Liver (tissue), 8 donors: ENCODE measurements at regions not wholly inside any gene's neighbourhood (a gene's known extent, or its start where the extent isn't known, plus 50 kb on each side); places are given as distances from the start of the nearest gene placed in this dataset.
A peak's percentile ranks its signal among the peaks of the same experiment; 100 is the strongest.

Experiments used
- DNase-seq: peaks from one replicate; pipeline ENCODE4 v3.0.0-alpha.2; 2017; ENCODE audit warnings: low spot score
- H3K27ac ChIP-seq, 2 donors: one replicate each; pipeline ENCODE4 v1.7.0; 2013; ENCODE audit warnings: inconsistent platforms in 2 of 2, low read length in 2 of 2, control low read depth in 1 of 2, low read depth in 1 of 2, mild to moderate bottlenecking in 1 of 2
- H3K27me3 ChIP-seq, 4 donors: one replicate each; pipeline versions ENCODE4 v1.6.1 to v1.7.0; 2013; ENCODE audit warnings: low read length in 3 of 4, inconsistent platforms in 1 of 4, mild to moderate bottlenecking in 1 of 4, moderate library complexity in 1 of 4; ENCODE audit not compliant: control insufficient read depth in 4 of 4, insufficient read depth in 4 of 4
- H3K36me3 ChIP-seq, 4 donors: one replicate each; pipeline versions ENCODE4 v1.6.1 to v1.7.0; 2013; ENCODE audit warnings: low read length in 3 of 4, mild to moderate bottlenecking in 3 of 4, low read depth in 1 of 4, moderate library complexity in 1 of 4; ENCODE audit not compliant: control insufficient read depth in 4 of 4, insufficient read depth in 3 of 4
- H3K4me1 ChIP-seq, 4 donors: one replicate each; pipeline versions ENCODE4 v1.6.1 to v1.7.0; 2013; ENCODE audit warnings: low read length in 3 of 4, mild to moderate bottlenecking in 3 of 4, moderate library complexity in 1 of 4; ENCODE audit not compliant: control insufficient read depth in 4 of 4, insufficient read depth in 4 of 4
- H3K4me3 ChIP-seq, 3 donors: one replicate each; pipeline versions ENCODE4 v1.6.1 to v1.7.0; 2013; ENCODE audit warnings: low read length in 3 of 3, control low read depth in 1 of 3, low read depth in 1 of 3, mild to moderate bottlenecking in 1 of 3
- H3K9ac ChIP-seq, 2 donors: one replicate each; pipeline ENCODE4 v1.7.0; 2013; ENCODE audit warnings: low read length in 2 of 2, mild to moderate bottlenecking in 2 of 2, moderate library complexity in 2 of 2, control low read depth in 1 of 2, low read depth in 1 of 2
- H3K9me3 ChIP-seq, 4 donors: one replicate each; pipeline versions ENCODE4 v1.6.1 to v1.7.0; 2013; ENCODE audit warnings: low read length in 3 of 4; ENCODE audit not compliant: control insufficient read depth in 4 of 4
- ATF3 ChIP-seq: IDR thresholded peaks from 2 replicates; pipeline ENCODE4 v1.6.1; 2016; ENCODE audit warnings: antibody characterized with exemption
- CTCF ChIP-seq: fragments of 150-350 bp; IDR thresholded peaks from 2 replicates; pipeline ENCODE4 v1.5.1; 2017; ENCODE audit warnings: improper control_type of control experiment, low read depth, low read length; ENCODE audit not compliant: missing input control
- EGR1 ChIP-seq, 2 donors: IDR thresholded peaks; 2 replicates each; pipeline ENCODE4 v1.6.1; 2016 to 2018; ENCODE audit warnings: antibody characterized with exemption in 2 of 2, low read depth in 2 of 2
- FOXA1 ChIP-seq: IDR thresholded peaks from 2 replicates; pipeline ENCODE4 v1.6.1; 2016; ENCODE audit warnings: antibody characterized with exemption
- FOXA2 ChIP-seq: IDR thresholded peaks from 2 replicates; pipeline ENCODE4 v1.6.1; 2016; ENCODE audit warnings: antibody characterized with exemption
- GABPA ChIP-seq, 2 donors: IDR thresholded peaks in 1 of 2; conservative IDR thresholded peaks in 1 of 2; 2 replicates each; pipeline ENCODE4 v1.6.1; 2016; ENCODE audit warnings: antibody characterized with exemption in 2 of 2, mild to moderate bottlenecking in 1 of 2, moderate library complexity in 1 of 2
- HNF4A ChIP-seq, 2 donors: conservative IDR thresholded peaks; 2 replicates each; pipeline ENCODE4 v1.6.1; 2016; ENCODE audit warnings: antibody characterized with exemption in 2 of 2, mild to moderate bottlenecking in 2 of 2
- HNF4G ChIP-seq: IDR thresholded peaks from 2 replicates; pipeline ENCODE4 v1.6.1; 2016; ENCODE audit warnings: antibody characterized with exemption
- JUND ChIP-seq, 2 donors: IDR thresholded peaks; 2 replicates each; pipeline ENCODE4 v1.6.1; 2016; ENCODE audit warnings: antibody characterized with exemption in 2 of 2
- MAX ChIP-seq: IDR thresholded peaks from 2 replicates; pipeline ENCODE4 v1.6.1; 2016; ENCODE audit warnings: antibody characterized with exemption
- NR2F2 ChIP-seq: IDR thresholded peaks from 2 replicates; pipeline ENCODE4 v1.6.1; 2016; ENCODE audit warnings: antibody characterized with exemption
- RAD21 ChIP-seq, 2 donors: IDR thresholded peaks; 2 replicates each; pipeline ENCODE4 v1.6.1; 2016; ENCODE audit warnings: antibody characterized with exemption in 2 of 2, mild to moderate bottlenecking in 2 of 2
- RXRA ChIP-seq, 2 donors: IDR thresholded peaks; 2 replicates each; pipeline ENCODE4 v1.6.1; 2017 to 2018; ENCODE audit warnings: antibody characterized with exemption in 2 of 2, mild to moderate bottlenecking in 1 of 2
- SP1 ChIP-seq: IDR thresholded peaks from 2 replicates; pipeline ENCODE4 v1.6.1; 2018; ENCODE audit warnings: antibody characterized with exemption, mild to moderate bottlenecking
- TAF1 ChIP-seq: conservative IDR thresholded peaks from 2 replicates; pipeline ENCODE4 v1.6.1; 2016; ENCODE audit warnings: antibody characterized with exemption, mild to moderate bottlenecking
- YY1 ChIP-seq: IDR thresholded peaks from 2 replicates; pipeline ENCODE4 v1.6.1; 2016; ENCODE audit warnings: antibody characterized with exemption, mild to moderate bottlenecking
- WGBS: extraction: QIAGEN DNeasy Blood & Tissue Kit; methylation state at CpG from one replicate; pipeline ENCODE4 v1.1.7; 2013; 5-methylcytosine and 5-hydroxymethylcytosine counted together
- TF ChIP-seq, protein P1 (sequence below): IDR thresholded peaks from 2 replicates; pipeline ENCODE4 v1.6.1; 2016; ENCODE audit warnings: antibody characterized with exemption
- TF ChIP-seq, protein P2 (sequence below): IDR thresholded peaks from 2 replicates; pipeline ENCODE4 v1.6.1; 2016; ENCODE audit warnings: antibody characterized with exemption, mild to moderate bottlenecking
- donor health status: healthy.
- donor health status: healthy.
- donor health status: healthy.
- donor health status: healthy.
- donor health status: healthy.

GRCh38 chr5:12876541-12877298 is 972.5 kb upstream of the CTNND2 start:
- H3K9me3 ChIP-seq, result peaks cover 0 to 2% (median 0%) of the 10 kb centered on the region in 4 donors
- H3K4me1 ChIP-seq, result no peaks in the 10 kb centered on the region
- no peaks in the 10 kb centered on the region for H3K27me3 ChIP-seq
- peak in 1 of 2 donors; percentile 58 for TF ChIP-seq HNF4A (conservative IDR thresholded peaks at IDR 0.05)
- TF ChIP-seq, protein P1, sequence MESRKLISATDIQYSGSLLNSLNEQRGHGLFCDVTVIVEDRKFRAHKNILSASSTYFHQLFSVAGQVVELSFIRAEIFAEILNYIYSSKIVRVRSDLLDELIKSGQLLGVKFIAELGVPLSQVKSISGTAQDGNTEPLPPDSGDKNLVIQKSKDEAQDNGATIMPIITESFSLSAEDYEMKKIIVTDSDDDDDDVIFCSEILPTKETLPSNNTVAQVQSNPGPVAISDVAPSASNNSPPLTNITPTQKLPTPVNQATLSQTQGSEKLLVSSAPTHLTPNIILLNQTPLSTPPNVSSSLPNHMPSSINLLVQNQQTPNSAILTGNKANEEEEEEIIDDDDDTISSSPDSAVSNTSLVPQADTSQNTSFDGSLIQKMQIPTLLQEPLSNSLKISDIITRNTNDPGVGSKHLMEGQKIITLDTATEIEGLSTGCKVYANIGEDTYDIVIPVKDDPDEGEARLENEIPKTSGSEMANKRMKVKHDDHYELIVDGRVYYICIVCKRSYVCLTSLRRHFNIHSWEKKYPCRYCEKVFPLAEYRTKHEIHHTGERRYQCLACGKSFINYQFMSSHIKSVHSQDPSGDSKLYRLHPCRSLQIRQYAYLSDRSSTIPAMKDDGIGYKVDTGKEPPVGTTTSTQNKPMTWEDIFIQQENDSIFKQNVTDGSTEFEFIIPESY, result no peak
- no peak overlapping the region for H3K4me3 ChIP-seq
- 54% methylated on average over 1 of the region's 1 CpG for WGBS
- no peak overlapping the region for H3K9ac ChIP-seq
- no peak for DNase-seq
- H3K27ac ChIP-seq, result no peak overlapping the region
- H3K36me3 ChIP-seq, result no peaks in the 10 kb centered on the region

DNA sequence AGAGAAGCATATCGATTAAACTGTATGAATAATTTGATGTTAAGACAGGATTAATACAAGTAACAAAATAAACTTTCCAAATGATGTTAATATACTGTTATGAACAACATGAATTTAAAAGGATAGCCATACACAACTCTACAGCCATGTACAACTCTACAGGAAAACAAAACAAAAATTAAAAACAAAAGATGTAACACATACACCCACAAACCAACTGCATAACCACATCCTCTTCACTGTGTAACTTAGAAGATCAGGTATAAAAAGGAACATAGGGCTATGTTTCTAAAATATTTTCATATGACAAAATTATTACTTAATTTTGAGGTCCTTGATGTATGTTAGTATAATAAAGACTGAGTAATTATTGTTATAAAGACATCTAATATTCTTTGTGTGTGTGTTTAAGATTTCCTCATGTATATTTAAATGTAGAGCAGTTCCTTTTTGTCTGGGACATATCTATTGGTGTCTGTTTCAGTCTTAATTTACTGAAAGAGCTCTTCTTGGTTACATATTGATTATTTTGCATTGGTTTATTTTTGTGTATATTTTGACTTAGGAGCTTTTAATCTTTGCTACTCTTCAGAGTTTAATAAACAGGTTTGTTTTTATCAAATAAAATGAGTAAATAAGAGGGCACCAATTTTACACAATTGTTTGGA is 966.8 kb upstream of the CTNND2 start:
- 56% methylated on average over 1 of the region's 1 CpG for whole genome bisulfite sequencing
- Histone ChIP-seq H3K27me3 (no peaks in the 10 kb centered on the region), H3K9ac (no peak overlapping the region), H3K27ac (no peak overlapping the region), H3K36me3 (no peaks in the 10 kb centered on the region), H3K4me1 (no peaks in the 10 kb centered on the region), H3K4me3 (no peak overlapping the region), H3K9me3 (peaks cover 0 to 2% (median 0%) of the 10 kb centered on the region in 4 donors)
- TF ChIP-seq FOXA2 (no peak), GABPA (IDR thresholded peaks at IDR 0.05 in 1 of 2, conservative IDR thresholded peaks at IDR 0.05 in 1 of 2) (no peak), EGR1 (IDR thresholded peaks at IDR 0.05; ENCODE audit: low read depth in 2 of 2) (no peak), HNF4A (conservative IDR thresholded peaks at IDR 0.05) (no peak), RAD21 (IDR thresholded peaks at IDR 0.05) (no peak), TAF1 (no peak), CTCF (no peak), SP1 (no peak), NR2F2 (no peak), MAX (no peak), ATF3 (no peak), FOXA1 (no peak), YY1 (no peak), HNF4G (no peak), RXRA (IDR thresholded peaks at IDR 0.05) (no peak), JUND (IDR thresholded peaks at IDR 0.05) (no peak)
- TF ChIP-seq, protein P1, result no peak
- TF ChIP-seq, protein P2, sequence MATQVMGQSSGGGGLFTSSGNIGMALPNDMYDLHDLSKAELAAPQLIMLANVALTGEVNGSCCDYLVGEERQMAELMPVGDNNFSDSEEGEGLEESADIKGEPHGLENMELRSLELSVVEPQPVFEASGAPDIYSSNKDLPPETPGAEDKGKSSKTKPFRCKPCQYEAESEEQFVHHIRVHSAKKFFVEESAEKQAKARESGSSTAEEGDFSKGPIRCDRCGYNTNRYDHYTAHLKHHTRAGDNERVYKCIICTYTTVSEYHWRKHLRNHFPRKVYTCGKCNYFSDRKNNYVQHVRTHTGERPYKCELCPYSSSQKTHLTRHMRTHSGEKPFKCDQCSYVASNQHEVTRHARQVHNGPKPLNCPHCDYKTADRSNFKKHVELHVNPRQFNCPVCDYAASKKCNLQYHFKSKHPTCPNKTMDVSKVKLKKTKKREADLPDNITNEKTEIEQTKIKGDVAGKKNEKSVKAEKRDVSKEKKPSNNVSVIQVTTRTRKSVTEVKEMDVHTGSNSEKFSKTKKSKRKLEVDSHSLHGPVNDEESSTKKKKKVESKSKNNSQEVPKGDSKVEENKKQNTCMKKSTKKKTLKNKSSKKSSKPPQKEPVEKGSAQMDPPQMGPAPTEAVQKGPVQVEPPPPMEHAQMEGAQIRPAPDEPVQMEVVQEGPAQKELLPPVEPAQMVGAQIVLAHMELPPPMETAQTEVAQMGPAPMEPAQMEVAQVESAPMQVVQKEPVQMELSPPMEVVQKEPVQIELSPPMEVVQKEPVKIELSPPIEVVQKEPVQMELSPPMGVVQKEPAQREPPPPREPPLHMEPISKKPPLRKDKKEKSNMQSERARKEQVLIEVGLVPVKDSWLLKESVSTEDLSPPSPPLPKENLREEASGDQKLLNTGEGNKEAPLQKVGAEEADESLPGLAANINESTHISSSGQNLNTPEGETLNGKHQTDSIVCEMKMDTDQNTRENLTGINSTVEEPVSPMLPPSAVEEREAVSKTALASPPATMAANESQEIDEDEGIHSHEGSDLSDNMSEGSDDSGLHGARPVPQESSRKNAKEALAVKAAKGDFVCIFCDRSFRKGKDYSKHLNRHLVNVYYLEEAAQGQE, result no peak
- DNase-seq, result no peak
